ENCODE measurements at regions not wholly inside any gene's neighbourhood (a gene's known extent, or its start where the extent isn't known, plus 50 kb on each side); places are given as distances from the start of the nearest gene placed in this dataset.
"Not testable (repeated sequence)": the region's sequence is repeated elsewhere in the genome, so short reads cannot be mapped to it uniquely, and the experiment has no call there.

DNA sequence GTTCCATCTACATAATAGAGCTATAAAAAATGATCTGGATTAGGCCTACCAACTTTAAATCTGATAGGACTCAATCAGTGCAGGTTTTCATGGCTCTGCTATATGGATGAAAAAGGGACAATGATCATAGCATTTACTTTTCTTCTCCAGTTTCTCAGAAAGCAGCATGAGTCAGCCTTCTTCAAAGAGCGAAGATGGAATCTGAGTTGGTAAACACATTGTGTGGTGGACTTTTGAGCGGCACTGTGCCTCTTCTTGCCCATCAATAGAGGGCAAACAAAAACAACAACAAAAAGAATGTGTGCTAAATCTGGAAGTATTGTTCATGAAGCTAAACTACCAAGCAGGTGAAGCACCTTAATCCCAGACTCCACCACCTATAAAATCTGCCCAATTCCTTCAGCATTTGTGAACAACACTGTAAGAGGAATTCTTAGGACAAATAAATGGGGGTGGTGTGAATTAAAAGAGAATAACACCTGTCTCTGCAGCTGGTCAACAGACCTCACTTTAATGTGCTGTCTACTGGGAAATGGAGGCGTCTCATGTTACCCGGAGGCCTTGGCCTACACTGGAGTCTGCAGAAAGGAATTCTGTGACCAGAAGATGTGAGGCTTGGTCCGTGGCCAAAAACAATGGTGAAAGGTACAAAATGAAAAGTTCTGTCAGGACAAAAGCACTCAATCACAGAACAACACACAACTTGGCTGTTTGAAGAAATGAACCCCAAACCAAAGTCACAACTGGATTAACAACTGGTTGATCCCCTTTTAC, 609.0 kb downstream of the IRS1 start:
- DNase-seq (ENCODE audit: low spot score), result no peak

DNA sequence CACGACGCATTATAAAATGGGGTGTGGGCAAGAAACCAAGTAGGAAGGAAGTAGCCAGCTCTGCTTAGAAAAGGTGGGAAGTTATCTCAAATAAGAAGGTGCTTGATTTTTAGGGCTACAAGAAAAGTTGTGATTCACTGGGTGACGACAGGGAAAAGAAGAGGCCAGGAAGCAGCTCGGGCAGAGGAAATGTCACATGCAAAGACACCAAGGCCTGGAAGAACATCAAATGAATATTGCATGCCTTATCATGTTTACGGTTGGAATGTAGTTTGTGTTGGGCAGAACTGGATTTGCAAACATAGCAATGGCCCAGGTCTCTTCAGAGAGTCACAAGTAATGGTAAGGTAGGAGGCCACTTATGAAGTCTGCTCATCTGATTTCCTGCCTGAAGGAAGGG, 610.6 kb downstream of the IRS1 start:
- no peak for DNase-seq (ENCODE audit: low spot score)

DNA sequence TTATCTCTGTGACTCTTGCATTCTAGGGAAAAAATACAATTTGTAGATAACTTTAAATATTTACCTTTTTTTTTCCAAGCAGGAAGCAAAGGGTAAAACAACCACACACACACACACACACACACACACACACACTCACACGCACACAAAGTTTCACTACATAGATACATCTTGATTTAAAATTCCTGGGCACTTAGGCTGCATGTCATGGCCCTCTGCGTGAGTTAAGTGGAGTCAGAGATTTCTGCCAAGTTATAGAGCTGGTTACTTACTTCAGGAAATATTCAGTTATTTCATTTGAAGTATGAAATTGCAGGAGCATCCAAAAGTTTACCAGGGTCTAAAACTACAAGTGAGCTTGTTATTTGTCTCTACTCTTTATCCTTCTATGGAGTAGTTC, 612.0 kb downstream of the IRS1 start:
- DNase-seq (ENCODE audit: low spot score), result no peak

DNA sequence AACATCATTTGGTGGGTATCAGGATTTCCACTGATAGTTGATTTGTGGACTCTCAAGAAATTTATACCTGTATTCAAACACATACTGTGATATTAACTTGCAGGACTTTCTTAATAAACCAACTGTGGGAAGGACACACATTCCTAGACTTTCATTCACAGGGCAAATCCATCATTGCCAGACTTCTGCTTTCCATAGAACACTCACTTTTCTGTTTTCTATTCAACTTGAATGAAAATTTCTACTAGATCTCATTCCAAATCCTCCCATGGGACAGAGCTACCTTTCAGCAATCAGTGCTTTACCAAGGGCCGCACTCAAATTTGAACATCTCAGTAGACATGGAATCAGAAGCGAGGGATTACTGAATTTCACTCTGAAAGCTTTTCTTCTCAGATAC, 612.5 kb downstream of the IRS1 start:
- DNase-seq (ENCODE audit: low spot score), result no peak

DNA sequence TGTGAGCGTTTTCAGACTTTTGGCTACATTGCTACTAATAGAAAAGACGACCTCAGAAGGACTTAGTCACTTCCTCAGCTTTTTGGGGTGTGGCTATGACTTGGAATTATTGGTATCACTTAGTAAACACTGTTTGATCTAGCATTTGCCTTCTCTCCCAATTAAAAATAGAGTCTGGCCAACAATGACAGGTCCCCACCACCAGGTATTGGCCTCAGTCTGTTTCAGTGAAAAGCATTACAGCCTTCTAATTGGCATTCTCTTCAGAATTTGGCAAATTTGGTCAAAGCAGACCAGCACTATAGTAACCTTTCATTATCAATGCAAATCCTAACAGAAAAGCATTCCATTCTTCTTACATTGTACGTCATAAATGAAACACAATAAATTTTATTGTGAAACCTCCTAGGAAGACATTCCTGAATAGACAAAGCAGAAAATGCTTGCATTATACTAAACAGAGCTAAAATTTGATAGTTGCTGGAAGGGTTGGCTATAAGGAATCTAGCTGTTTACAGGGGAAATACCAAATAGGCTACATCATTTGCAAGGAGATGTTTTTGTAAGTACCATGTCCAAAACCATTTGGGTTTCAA, 613.9 kb downstream of the IRS1 start:
- peak; percentile 17 for DNase-seq (ENCODE audit: low spot score)

DNA sequence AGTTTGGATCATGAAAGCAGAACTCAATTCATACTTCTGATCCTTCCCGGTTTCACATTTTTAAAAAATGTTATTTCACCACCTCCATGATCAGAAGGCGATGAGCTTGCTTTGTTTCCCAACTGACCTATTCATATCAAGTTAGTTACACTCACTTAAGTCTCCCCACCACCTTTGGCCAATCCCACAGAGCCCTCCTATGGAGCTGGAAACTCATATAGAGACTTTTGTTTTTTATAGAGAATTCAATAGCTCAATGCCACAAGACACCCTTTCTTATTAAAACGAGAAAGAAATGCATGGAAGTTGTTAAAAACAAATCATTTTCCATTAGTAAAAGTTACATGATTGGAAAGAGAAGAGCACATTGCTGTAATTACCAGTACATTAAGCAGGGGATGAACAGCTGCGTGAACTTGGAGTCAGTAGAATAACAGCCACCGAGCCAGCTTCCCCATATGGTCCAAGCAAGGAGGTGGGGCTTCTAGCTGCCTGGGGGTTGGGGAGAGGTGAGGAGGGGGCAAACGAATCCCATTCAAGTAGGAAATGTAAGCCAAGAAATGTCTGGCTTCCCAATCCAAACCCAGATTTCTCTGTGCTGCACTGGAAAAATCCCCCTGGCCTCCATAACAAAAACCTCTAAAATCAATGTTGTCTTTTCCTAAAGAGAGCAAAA, 614.5 kb downstream of the IRS1 start:
- peak; percentile 14 for DNase-seq (ENCODE audit: low spot score)

DNA sequence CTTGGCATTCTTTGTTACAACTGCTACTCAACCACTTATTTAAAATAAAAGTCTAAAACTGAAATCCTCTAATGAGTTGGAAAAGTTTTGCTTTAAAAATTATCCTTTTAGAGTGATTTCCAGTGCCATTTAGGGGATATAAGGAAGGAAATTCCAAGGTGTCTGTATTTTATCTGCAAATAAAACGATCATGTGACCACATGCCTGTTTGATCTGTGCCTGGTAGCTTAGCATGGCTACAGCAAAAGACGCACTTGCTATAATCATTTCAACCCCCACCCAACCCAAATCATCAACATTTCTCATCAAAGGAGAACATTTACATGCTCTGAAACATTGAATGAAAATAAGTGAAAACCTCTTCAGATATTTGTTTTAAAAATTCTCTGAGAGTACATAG, 615.1 kb downstream of the IRS1 start:
- DNase-seq (ENCODE audit: low spot score), result no peak

DNA sequence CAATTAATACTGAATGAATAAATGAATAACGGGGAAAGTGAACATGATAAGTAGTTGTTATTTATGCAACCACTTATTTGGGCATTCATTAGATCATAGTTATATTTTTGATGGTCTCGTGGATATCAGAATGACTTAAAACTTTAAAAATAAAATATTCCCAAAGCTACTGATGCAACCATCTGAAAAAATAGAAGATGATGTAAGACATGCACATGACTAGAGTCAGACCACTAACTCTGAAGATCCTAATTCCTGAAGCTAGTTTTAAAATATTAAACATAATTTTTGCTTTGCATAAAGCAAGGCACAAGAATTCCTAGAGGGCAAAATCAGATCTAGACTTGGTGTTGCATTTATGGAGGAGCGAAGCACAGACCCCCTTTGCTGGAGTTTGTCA, 616.1 kb downstream of the IRS1 start:
- DNase-seq (ENCODE audit: low spot score), result no peak

DNA sequence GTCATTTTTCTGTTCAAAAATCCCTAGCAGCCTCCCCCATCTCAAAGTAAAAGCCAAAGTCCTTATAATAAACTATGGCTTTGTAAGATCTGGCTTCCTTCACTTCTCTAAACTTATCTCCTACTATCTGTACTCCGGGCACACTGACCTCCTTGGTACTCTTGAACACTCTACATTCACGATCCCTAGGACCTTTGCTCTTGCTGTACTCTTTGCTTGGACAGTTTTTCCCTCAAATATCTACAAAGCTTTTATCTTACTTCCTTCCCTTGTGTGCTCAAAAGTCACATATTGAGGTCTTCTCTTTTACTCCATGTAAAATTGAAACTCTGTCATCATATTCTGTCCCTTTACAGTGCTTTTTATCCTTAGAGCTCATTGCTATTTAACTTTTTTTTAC, 616.6 kb downstream of the IRS1 start:
- no peak for DNase-seq (ENCODE audit: low spot score)

DNA sequence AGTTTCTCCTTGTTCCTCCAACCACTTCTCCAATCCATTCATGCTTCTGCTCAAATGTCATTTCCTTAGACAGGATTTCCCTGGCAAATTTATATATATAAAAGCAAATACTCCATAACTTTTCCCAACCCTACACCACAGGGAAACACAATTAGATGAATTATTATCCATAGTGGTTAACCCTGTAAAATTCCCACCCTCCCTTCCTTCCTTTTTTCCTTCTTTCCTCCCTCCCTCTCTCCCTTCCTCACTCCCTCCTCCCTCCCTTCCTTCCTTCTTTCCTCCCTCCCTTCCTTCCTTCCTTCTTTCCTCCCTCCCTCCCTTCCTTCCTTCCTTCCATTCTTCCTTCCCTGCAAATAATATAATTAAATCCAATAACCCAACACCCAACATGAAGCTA, 617.7 kb downstream of the IRS1 start:
- no peak for DNase-seq (ENCODE audit: low spot score)

DNA sequence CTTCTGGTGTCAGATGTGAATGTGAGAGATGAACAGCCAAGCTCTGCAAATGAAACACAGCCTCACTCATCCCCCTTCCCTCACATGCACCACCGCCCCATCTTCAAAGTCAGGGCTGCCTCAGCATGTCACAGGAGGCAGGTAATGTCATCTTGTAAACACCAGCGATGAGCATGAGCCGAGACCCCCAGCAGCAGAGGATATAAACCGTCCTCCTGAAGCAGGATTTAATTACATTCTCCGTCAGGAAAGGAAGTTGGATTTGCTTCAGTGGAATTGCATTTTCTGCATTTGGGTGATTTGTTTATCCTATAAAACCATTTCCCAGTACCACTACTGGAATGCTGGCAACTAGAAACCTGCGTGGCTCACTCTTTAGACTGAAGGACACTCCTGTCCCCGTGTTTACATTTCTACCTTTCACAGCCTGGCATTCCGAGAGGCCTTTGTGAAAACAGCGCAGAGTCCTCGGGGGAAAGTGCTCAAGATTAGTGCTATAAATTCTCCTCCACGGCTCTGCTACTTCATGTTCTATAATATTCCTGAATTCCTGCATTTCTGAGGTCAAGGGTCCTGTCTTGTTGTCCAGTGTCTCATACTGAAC, 619.2 kb downstream of the IRS1 start:
- no peak for DNase-seq (ENCODE audit: low spot score)

DNA sequence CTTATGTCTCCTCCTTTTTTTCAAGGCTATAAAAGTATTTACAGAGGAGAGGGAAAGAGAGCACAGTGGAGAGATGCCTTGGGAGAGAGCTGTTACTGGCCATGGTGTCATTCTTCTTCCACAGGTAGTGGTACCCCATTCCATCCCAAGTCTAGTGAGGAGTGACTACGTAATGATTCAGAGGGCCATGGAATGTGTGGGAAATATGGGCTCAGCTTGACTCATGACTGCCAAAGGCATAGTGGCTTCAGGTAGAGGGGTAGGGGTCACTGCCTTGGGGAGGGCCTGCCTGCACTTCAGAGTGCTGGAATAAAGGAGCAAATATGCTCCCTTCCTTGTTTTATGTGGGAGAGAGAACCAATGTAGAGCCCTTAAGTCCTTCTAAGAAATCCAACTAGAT, 620.6 kb downstream of the IRS1 start:
- DNase-seq (ENCODE audit: low spot score), result no peak

DNA sequence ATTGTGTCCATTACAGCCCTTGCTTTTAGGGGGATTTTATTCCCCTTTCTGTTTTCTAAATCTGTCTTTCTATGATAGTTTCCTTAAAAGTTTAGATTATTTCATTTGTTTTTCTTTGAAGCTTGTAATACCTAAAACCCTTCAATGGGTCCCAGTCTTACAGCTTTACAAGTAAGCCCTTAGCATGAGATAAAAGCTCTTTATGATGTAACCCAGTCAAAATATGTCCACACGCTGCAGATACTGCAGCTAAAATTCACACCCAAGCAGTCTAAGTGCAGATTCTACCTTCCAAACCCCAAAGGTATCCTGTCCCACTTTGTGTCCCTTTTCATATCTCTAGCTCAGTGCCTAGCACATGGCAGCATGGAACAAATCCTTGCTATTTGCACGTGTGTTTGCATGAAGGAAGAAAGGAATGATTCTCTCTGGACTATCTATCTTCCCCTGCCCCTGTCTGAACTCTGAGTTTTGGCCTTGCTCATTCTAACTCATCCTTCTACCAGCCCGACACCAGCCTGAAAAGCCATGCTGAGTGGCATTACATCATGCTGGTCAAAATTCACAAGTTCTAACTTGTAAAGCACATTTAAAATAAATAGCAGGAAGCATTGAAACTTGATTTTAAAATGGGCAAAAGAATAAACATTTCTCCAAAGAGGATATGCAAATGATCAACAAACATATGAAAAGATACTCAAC, 623.2 kb downstream of the IRS1 start:
- DNase-seq (ENCODE audit: low spot score), result no peak

DNA sequence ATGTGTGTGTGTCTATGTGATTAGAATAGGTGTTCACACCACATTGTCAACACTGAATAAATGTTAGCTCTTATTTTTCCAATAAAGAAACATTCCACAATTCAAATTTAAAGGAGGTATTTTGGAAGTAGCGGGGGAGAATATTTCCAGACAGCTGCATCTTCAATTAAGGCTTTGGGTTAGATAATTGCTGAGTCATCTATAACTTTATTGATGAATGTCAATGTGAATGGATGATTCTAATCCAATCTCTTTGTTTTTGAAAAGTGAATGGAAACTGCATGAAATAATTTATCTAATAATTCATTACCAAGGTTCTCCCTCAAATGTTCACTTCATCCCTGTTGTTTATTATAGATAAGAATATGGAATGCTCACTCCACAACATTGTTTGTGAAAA, 625.2 kb downstream of the IRS1 start:
- DNase-seq (ENCODE audit: low spot score), result no peak

DNA sequence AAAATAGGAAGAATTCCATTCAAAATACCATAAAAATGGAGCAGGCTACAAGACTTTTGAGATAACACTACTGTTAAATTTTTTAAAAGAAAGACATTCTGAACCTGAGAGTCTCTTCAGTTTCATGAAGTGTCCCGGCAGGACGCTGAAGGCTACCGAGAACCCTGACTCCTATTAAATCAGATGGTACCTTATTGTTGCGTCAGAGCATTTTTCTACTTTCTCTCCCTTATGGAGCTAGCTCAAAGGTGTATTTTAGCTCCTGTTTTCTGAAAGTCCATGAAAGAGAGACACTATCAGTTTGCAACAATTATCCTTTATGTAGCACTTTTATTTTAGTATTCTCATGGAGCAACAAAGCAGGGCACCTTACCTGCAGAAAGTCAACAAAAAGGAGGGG, 626.7 kb downstream of the IRS1 start:
- DNase-seq (ENCODE audit: low spot score), result no peak

DNA sequence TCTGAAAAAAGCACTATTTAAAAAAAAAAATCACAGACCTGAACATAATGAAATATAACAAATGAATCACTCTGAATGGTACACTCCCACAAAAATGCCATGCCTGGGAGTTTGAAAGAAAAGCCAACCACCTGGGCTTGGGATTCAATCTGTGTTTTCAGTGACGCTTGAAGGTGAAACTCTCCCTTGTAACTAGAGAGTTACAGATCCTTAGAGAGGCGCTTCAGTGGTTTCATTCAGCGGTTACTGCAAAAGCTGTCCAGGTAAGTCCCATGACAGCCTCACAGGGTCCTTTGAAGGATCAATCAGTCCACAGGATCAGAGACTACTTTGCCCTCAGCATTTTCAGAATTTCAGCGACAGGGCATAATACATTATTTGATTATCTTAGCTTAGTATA, 627.3 kb downstream of the IRS1 start:
- DNase-seq (ENCODE audit: low spot score), result no peak

DNA sequence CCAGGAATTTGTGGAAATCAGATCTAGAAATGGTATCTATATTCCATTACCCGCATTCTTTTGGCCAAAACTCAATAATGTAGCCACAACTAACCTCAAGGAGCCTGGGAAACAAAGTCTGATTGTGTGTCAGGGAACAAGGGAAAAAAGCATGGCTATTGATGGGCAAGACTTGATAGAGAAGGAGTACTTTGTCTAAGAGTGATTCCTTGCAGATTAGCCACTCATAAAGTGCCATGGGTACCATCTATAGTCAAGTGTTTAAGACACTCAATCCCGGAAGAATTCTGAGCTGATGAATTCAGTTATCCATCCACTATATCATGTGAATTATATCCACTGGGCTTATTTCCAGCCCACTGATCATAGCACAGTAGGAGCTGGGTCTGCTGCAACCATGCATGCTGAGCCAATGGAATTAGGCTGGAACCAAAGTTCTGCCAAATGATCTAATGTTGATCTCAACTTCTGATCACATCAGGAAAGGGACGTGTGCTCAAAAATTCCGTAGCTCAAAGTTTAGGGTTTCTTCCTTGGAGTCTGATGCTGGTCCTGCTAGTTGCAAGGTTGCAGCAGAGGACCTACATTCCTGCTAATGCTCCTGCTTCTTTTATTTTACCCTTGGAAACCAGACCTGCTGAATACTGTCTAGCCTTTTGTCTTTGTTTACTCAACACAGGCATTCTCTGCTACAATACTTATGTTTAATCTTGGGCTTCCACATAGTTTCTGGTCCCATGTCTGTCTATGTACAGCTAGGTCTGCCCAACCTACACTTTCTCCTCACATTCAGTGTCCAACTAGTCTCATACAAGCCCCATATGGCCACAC, 629.7 kb downstream of the IRS1 start:
- no peak for DNase-seq (ENCODE audit: low spot score)

DNA sequence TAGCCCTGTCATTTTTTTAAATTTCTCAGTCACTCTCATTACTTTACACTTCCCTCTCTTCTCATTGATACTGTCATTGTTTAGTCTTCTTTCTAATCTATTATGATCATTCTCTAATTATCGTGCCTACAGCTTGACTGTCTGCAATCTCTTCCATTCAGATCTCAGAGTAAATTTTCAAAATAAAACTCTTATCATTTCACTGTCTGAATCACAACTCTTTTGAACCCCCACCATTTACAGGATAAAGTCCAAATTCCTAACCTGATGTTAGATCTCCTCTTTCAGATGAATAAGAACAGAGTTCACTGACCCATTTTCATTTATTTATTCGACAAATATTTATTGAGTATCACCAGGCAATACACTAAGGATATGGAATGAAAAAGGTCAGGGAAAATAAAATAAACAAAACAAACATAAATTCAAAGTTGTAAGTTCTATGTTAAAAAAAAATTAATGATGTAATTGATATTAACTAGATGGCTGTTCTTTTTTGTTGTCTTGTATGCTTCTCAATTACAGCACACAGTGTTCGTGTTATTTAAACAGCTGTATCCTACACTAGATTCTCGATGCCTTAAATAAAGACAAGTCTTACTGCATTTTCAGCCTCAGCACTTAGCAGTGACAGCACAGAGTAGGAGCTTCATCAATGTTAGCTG, 631.0 kb downstream of the IRS1 start:
- DNase-seq (ENCODE audit: low spot score), result no peak

DNA sequence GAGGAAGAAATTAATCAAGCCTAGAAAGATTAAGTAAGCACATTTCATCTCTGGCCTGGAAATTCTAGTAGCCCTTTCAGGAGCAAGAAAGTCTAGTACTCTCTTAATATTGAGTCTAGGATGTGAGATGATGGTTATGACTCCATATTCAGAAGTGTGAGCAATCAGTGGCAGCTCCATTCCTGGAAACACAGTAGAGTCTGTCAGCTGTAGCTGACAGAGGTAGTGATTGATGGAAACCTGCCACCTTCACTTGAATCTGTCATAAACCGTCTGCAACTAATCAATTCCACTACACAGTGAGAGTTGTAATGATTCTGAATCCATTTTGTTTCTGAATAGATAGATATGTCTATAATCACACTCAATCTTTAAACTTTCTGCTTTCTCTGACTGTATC, 635.1 kb downstream of the IRS1 start:
- DNase-seq (ENCODE audit: low spot score), result no peak

DNA sequence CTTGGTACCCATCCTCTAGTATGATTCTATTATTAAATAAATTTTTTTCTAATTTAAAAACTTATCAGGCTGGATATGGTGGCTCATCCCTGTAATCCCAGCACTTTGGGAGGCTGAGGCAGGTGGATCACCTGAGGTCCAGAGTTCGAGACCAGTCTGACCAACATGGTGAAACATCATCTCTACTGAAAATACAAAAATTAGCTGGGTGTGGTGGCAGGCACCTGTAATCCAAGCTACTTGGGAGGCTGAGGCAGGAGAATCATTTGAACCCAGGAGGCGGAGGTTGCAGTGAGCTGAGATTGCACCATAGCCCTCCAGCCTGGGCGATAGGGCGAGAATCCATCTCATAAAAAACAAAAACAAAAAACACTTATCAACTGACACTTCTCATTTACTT, 639.0 kb downstream of the IRS1 start:
- DNase-seq (ENCODE audit: low spot score), result not testable (repeated sequence)

DNA sequence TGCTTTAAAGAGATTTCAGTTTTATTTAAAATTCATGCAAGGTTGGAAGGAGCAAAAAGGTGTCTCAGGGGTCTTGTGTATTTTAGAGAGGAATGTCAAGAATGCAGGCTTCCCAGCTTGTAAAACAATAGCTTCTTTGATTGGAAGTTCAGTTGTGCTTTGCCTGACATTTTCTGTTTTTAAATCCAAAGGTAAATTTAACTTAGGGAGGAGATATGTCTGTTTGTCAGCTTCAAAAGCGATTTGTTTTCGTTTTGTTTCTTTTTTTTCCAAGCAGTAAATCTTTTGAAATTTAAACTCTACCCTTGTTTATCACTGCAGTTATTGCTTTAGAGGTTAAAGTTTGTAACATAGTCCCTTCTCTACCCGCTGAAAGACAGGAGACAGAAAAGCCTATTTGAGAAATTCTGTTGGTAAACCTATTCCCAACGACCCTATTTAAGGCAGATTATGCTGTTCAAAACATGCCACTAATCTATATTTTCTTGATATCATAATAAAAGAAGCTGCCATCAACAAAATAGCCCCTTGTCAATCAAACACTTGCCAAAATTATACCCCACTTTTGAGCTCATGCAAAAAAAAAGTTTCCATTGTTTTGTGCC, 639.6 kb downstream of the IRS1 start:
- no peak for DNase-seq (ENCODE audit: low spot score)

Measured in pons (tissue), 1 donor.